Endothelial cell of umbilical vein (primary cell): ENCODE measurements at regions not wholly inside any gene's neighbourhood (a gene's known extent, or its start where the extent isn't known, plus 50 kb on each side); places are given as distances from the start of the nearest gene placed in this dataset.
"Not testable (repeated sequence)": the region's sequence is repeated elsewhere in the genome, so short reads cannot be mapped to it uniquely, and the experiment has no call there.

Experiments
- BruUV-seq: library from RNA; stranded (reverse); fragments of 400-500 nt; replicated peaks from 2 replicates; lab custom pipeline; 2021; lab: Mats Ljungman, UMichigan
- CTCF ChIA-PET: fragments of 300-600, 350-600 bp; sonication (Branson Sonifier 250); formaldehyde crosslinking; loops from one replicate; lab custom pipeline; 2021; ENCODE audit warnings: antibody characterized with exemption, inconsistent platforms; lab: Charles Lee
- POLR2A ChIA-PET: fragments of 300-600, 350-600 bp; sonication (Branson Sonifier 250); formaldehyde crosslinking; loops from one replicate; lab custom pipeline; 2021; ENCODE audit warnings: antibody characterized with exemption, inconsistent platforms; lab: Charles Lee
- DNase-seq: peaks from one replicate; pipeline ENCODE4 v3.0.0-alpha.2; 2011; ENCODE audit warnings: low read depth, low spot score
- FAIRE-seq: peaks from 2 replicates; lab custom pipeline; 2011; peaks lifted over from hg19 to GRCh38; lab: Jason Lieb, UNC
- H2AFZ ChIP-seq: 2 replicates; pipeline ENCODE4 v1.6.0; 2012; ENCODE audit warnings: low read depth, low read length, control low read depth, inconsistent platforms
- H3K27ac ChIP-seq: 2 replicates; pipeline ENCODE4 v1.5.1; 2011; ENCODE audit warnings: low read depth, mild to moderate bottlenecking, control low read depth, low read length, moderate library complexity; ENCODE audit not compliant: insufficient read depth
- H3K27me3 ChIP-seq, 2 experiments: 2 replicates each; pipeline versions ENCODE4 v1.6.0 to v1.6.1; 2011; ENCODE audit warnings: low read length in 2 of 2, mixed read lengths in 1 of 2; ENCODE audit not compliant: control insufficient read depth in 2 of 2, insufficient read depth in 2 of 2
- H3K36me3 ChIP-seq, 2 experiments: 2 replicates in 1 of 2; 3 replicates in 1 of 2; pipeline ENCODE4 v1.5.1; 2011; ENCODE audit warnings: low read length in 2 of 2, mild to moderate bottlenecking in 1 of 2, moderate library complexity in 1 of 2; ENCODE audit not compliant: control insufficient read depth in 2 of 2, insufficient read depth in 2 of 2; ENCODE audit errors: extremely low read depth in 1 of 2
- H3K4me1 ChIP-seq: 3 replicates; pipeline ENCODE4 v1.5.1; 2011; ENCODE audit warnings: mild to moderate bottlenecking, low read length; ENCODE audit not compliant: control insufficient read depth, insufficient read depth; ENCODE audit errors: extremely low read depth
- H3K4me2 ChIP-seq: 2 replicates; pipeline ENCODE4 v1.6.1; 2011; ENCODE audit warnings: low read length, control low read depth, mixed read lengths; ENCODE audit not compliant: insufficient read depth
- H3K4me3 ChIP-seq, 3 experiments: fragments of 200-600 bp in 1 of 3; sonication (generic), shearing (Covaris generic) in 1 of 3; replicated peaks in 1 of 3; 2 replicates each; pipeline ENCODE4 v1.5.1; 2011 to 2016; ENCODE audit warnings: control low read depth in 3 of 3, low read length in 3 of 3, mild to moderate bottlenecking in 2 of 3, inconsistent platforms in 1 of 3, low read depth in 1 of 3, moderate library complexity in 1 of 3; ENCODE audit not compliant: insufficient read depth in 1 of 3
- H3K79me2 ChIP-seq: 2 replicates; pipeline ENCODE4 v1.6.0; 2012; ENCODE audit warnings: low read length, inconsistent platforms; ENCODE audit not compliant: control insufficient read depth, insufficient read depth
- H3K9ac ChIP-seq: replicated peaks from 2 replicates; pipeline ENCODE3; 2011; ENCODE audit warnings: low read length, control low read depth; ENCODE audit not compliant: insufficient read depth; ENCODE audit errors: extremely low read depth
- H3K9me1 ChIP-seq: replicated peaks from 3 replicates; pipeline ENCODE4 v1.6.0; 2011; ENCODE audit warnings: mild to moderate bottlenecking, low read length; ENCODE audit not compliant: control insufficient read depth, insufficient read depth; ENCODE audit errors: extremely low read depth
- H3K9me3 ChIP-seq: replicated peaks from 2 replicates; pipeline ENCODE4 v1.5.1; 2012; ENCODE audit warnings: low read length, inconsistent platforms; ENCODE audit not compliant: control insufficient read depth, insufficient read depth
- H4K20me1 ChIP-seq: replicated peaks from 2 replicates; pipeline ENCODE3; 2011; ENCODE audit warnings: mild to moderate bottlenecking, low read length; ENCODE audit not compliant: control insufficient read depth, insufficient read depth; ENCODE audit errors: extremely low read depth
- EZH2 ChIP-seq: IDR thresholded peaks from 2 replicates; pipeline ENCODE4 v1.6.1; 2012; ENCODE audit warnings: borderline replicate concordance, low read depth, mild to moderate bottlenecking, moderate library complexity, low read length, inconsistent platforms; ENCODE audit not compliant: severe bottlenecking
- FOS ChIP-seq: IDR thresholded peaks from 2 replicates; pipeline ENCODE4 v1.6.1; 2011; ENCODE audit warnings: mild to moderate bottlenecking, low read length, moderate library complexity, borderline replicate concordance; ENCODE audit not compliant: insufficient read depth
- JUN ChIP-seq: IDR thresholded peaks from 2 replicates; pipeline ENCODE4 v1.6.1; 2011; ENCODE audit warnings: borderline replicate concordance, low read depth; ENCODE audit not compliant: insufficient read length, insufficient read depth
- MYC ChIP-seq: IDR thresholded peaks from one replicate; pipeline ENCODE4 v1.6.1; 2011; ENCODE audit warnings: mild to moderate bottlenecking, low read depth, low read length
- dilution Hi-C: fragments of 300-500 bp; cut with MboI; formaldehyde crosslinking; loops from one replicate; pipeline ENCODE4 v1.15.0; 2019; ENCODE audit warnings: low sequenced_read_pairs; ENCODE audit not compliant: extremely low pct_ligation_motif_present
- intact Hi-C: fragments of 100-400 bp; cut with micrococcal nuclease; formaldehyde crosslinking; loops from one replicate; pipeline ENCODE4 v1.10.0; 2022

GRCh38 chr12:30548203-30548602, 147.5 kb downstream of the IPO8 start:
- FAIRE-seq (no peak), DNase-seq (no peak)
- Histone ChIP-seq H3K36me3 (no peaks in the 10 kb centered on the region), H3K79me2 (no peaks in the 10 kb centered on the region), H3K27ac (no peak overlapping the region), H2AFZ (no peak overlapping the region), H3K9me1 (no peaks in the 10 kb centered on the region), H3K9me3 (no peaks in the 10 kb centered on the region), H3K27me3 (no peaks in the 10 kb centered on the region), H3K9ac (no peak overlapping the region), H3K4me1 (no peaks in the 10 kb centered on the region), H3K4me2 (no peak overlapping the region), H4K20me1 (no peaks in the 10 kb centered on the region), H3K4me3 (no peak overlapping the region)
- CTCF ChIA-PET, result no interaction called here
- no peak for TF ChIP-seq MYC
- no peak for TF ChIP-seq FOS
- TF ChIP-seq JUN, result no peak
- POLR2A ChIA-PET, result no interaction called here
- no TSS peak for BruUV-seq
- intact Hi-C loops (no loop called here), dilution Hi-C loops (no loop called here)

- Histone ChIP-seq H3K27ac (no peak overlapping the region), H3K9me3 (no peaks in the 10 kb centered on the region), H3K4me3 (no peak overlapping the region), H3K4me2 (no peak overlapping the region), H3K9me1 (no peaks in the 10 kb centered on the region), H3K36me3 (no peaks in the 10 kb centered on the region), H3K79me2 (no peaks in the 10 kb centered on the region), H3K4me1 (no peaks in the 10 kb centered on the region), H3K9ac (no peak overlapping the region), H2AFZ (no peak overlapping the region), H4K20me1 (no peaks in the 10 kb centered on the region), H3K27me3 (no peaks in the 10 kb centered on the region)
- DNase-seq (no peak), FAIRE-seq (no peak)
- ChIA-PET CTCF (no interaction called here), POLR2A (no interaction called here)
- dilution Hi-C loops (no loop called here), intact Hi-C loops (no loop called here)
- TF ChIP-seq EZH2, result no peak
- no TSS peak for BruUV-seq
Observed at GRCh38 chr12:30546121-30546520, 149.5 kb downstream of the IPO8 start.

GRCh38 chr12:30544704-30545103, 151.0 kb downstream of the IPO8 start:
- H3K4me2 ChIP-seq, H3K36me3 ChIP-seq, dilution Hi-C loops, H3K79me2 ChIP-seq, H3K27ac ChIP-seq, H2AFZ ChIP-seq, H3K27me3 ChIP-seq, intact Hi-C loops, H3K4me3 ChIP-seq, H3K9me3 ChIP-seq, H3K4me1 ChIP-seq, H3K9me1 ChIP-seq, H3K9ac ChIP-seq, FAIRE-seq, DNase-seq, H4K20me1 ChIP-seq, POLR2A ChIA-PET, CTCF ChIA-PET, BruUV-seq: not testable (repeated sequence)
